HG02840 (cell line): ENCODE measurements at regions not wholly inside any gene's neighbourhood (a gene's known extent, or its start where the extent isn't known, plus 50 kb on each side); places are given as distances from the start of the nearest gene placed in this dataset.
"Not testable (repeated sequence)": the region's sequence is repeated elsewhere in the genome, so short reads cannot be mapped to it uniquely, and the experiment has no call there.

Experiments
- ATAC-seq: cut with Tn5 transposase; IDR thresholded peaks from one replicate; pipeline ENCODE4 v1.9.1; 2021; ENCODE audit warnings: mild to moderate bottlenecking, moderate library complexity, moderate number of reproducible peaks; ENCODE audit not compliant: unreplicated experiment, low FRiP score

- no peak for ATAC-seq
Measured at GRCh38 chr11:35046681-35047080, 92.3 kb upstream of the CD44 start.

- ATAC-seq, result no peak
Measured at GRCh38 chr11:35047179-35047578, 91.8 kb upstream of the CD44 start.

GRCh38 chr11:35047769-35048168, 91.2 kb upstream of the CD44 start:
- ATAC-seq, result no peak

GRCh38 chr11:35048346-35048745, 90.6 kb upstream of the CD44 start:
- not testable (repeated sequence) for ATAC-seq

- no peak for ATAC-seq
Measured at GRCh38 chr11:35049859-35050531, 89.0 kb upstream of the CD44 start.

- no peak for ATAC-seq
Measured at GRCh38 chr11:35050541-35050995, 88.4 kb upstream of the CD44 start.

GRCh38 chr11:35056391-35057093, 82.4 kb upstream of the CD44 start:
- ATAC-seq, result no peak

GRCh38 chr11:35057926-35058668, 80.9 kb upstream of the CD44 start:
- ATAC-seq, result no peak

GRCh38 chr11:35058669-35059434, 80.1 kb upstream of the CD44 start:
- ATAC-seq, result no peak

- ATAC-seq, result no peak
Measured at GRCh38 chr11:35061516-35062440, 77.2 kb upstream of the CD44 start.

- ATAC-seq, result no peak
Measured at GRCh38 chr11:35063488-35063931, 75.5 kb upstream of the CD44 start.

- ATAC-seq, result no peak
Measured at GRCh38 chr11:35064114-35064800, 74.7 kb upstream of the CD44 start.

- ATAC-seq, result no peak
Measured at GRCh38 chr11:35065566-35065965, 73.4 kb upstream of the CD44 start.

- no peak for ATAC-seq
Measured at GRCh38 chr11:35066030-35066429, 72.9 kb upstream of the CD44 start.

- peak; percentile 82 for ATAC-seq
Measured at GRCh38 chr11:35066783-35067423, 72.1 kb upstream of the CD44 start.

- no peak for ATAC-seq
Measured at GRCh38 chr11:35071722-35072121, 67.2 kb upstream of the CD44 start.

- ATAC-seq, result no peak
Measured at GRCh38 chr11:35073691-35074419, 65.1 kb upstream of the CD44 start.
